CD4-positive, alpha-beta T cell (primary cell): ENCODE measurements at regions not wholly inside any gene's neighbourhood (a gene's known extent, or its start where the extent isn't known, plus 50 kb on each side); places are given as distances from the start of the nearest gene placed in this dataset.

Experiments
- ATAC-seq: fragments of 200-7000 bp; cut with Tn5 transposase; one replicate; pipeline ENCODE4 v1.10.0; 2022; ENCODE audit warnings: mild to moderate bottlenecking; ENCODE audit not compliant: poor library complexity
- CTCF ChIA-PET: fragments of 350-600 bp; sonication (Branson Sonifier 250); formaldehyde crosslinking; loops from one replicate; lab custom pipeline; 2021; ENCODE audit warnings: antibody characterized with exemption, inconsistent platforms; lab: Charles Lee
- POLR2A ChIA-PET: fragments of 350-600 bp; sonication (Branson Sonifier 250); formaldehyde crosslinking; loops from one replicate; lab custom pipeline; 2021; ENCODE audit warnings: antibody characterized with exemption, inconsistent platforms; lab: Charles Lee
- DNase-seq, 14 experiments: peaks; one replicate each; pipeline ENCODE4 v3.0.0-alpha.2; 2013 to 2020; ENCODE audit warnings: mixed read lengths in 2 of 14
- H3K27ac ChIP-seq, 2 donors: one replicate each; pipeline versions ENCODE4 v1.5.1 to v1.7.0; 2013; ENCODE audit warnings: low read length in 2 of 2, low read depth in 1 of 2, mild to moderate bottlenecking in 1 of 2
- H3K27me3 ChIP-seq, 2 experiments: 1 replicate in 1 of 2; 2 replicates in 1 of 2; pipeline versions ENCODE4 v1.6.1 to v1.7.0; 2013; ENCODE audit warnings: low read length in 2 of 2, control low read depth in 1 of 2, mild to moderate bottlenecking in 1 of 2, moderate library complexity in 1 of 2; ENCODE audit not compliant: insufficient read depth in 2 of 2, control insufficient read depth in 1 of 2
- H3K36me3 ChIP-seq: one replicate; pipeline ENCODE4 v1.6.1; 2013; ENCODE audit warnings: low read length, control low read depth; ENCODE audit not compliant: insufficient read depth
- H3K4me1 ChIP-seq: one replicate; pipeline ENCODE4 v1.6.1; 2013; ENCODE audit warnings: low read length, control low read depth; ENCODE audit not compliant: insufficient read depth
- H3K4me3 ChIP-seq: one replicate; pipeline ENCODE4 v1.5.1; 2013; ENCODE audit warnings: mild to moderate bottlenecking, low read length, moderate library complexity
- H3K9me3 ChIP-seq, 2 experiments: 1 replicate in 1 of 2; 2 replicates in 1 of 2; pipeline versions ENCODE4 v1.6.1 to v1.7.0; 2013; ENCODE audit warnings: low read length in 2 of 2, mild to moderate bottlenecking in 2 of 2, control low read depth in 1 of 2, moderate library complexity in 1 of 2; ENCODE audit not compliant: control insufficient read depth in 1 of 2, insufficient read depth in 1 of 2
- H3K27ac Mint-ChIP-seq: one replicate; pipeline ENCODE4 v1.8.0; 2020; ENCODE audit warnings: mixed read lengths
- H3K27me3 Mint-ChIP-seq: one replicate; pipeline ENCODE4 v1.8.0; 2021; ENCODE audit warnings: mixed read lengths
- H3K36me3 Mint-ChIP-seq: one replicate; pipeline ENCODE4 v1.8.0; 2021; ENCODE audit warnings: low read depth, mixed read lengths
- H3K4me1 Mint-ChIP-seq: one replicate; pipeline ENCODE4 v1.8.0; 2021; ENCODE audit warnings: low read depth, mixed read lengths
- H3K4me3 Mint-ChIP-seq: one replicate; pipeline ENCODE4 v1.8.0; 2020; ENCODE audit warnings: mild to moderate bottlenecking, mixed read lengths
- H3K9me3 Mint-ChIP-seq: one replicate; pipeline ENCODE4 v1.8.0; 2020; ENCODE audit warnings: mixed read lengths
- intact Hi-C, 2 experiments: fragments of 100-400 bp; cut with DNase I in 1 of 2; cut with micrococcal nuclease in 1 of 2; formaldehyde crosslinking; loops; one replicate each; pipeline versions ENCODE4 v1.15.1 to v1.9.0; 2023 to 2025; cut with DNase I, micrococcal nuclease
- TF ChIP-seq, protein P1 (sequence below): fragments of 200-600 bp; IDR thresholded peaks from one replicate; pipeline ENCODE4 v1.8.0; 2022; ENCODE audit warnings: antibody characterized with exemption, mild to moderate bottlenecking

DNA sequence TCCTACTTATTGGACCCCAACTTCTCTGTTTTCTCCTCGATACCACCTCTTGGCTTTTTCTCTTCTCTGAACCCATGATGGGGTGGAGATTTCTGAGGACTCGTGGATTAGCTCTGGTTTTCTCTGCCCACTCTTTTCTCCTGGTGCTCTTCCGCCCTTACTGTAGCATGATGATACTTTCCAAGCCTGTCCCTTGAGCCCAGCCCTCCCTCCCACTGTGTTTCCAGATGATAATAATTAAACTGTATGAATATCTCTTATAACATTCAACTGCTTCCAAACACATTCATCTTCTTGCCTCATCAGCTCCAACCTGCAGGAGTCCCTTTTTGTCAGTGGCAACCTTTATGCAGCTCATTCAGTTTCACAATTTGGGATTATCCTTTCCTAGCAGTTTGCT is 494.2 kb upstream of the KLF4 start:
- peaks cover 0 to 4% of the 10 kb centered on the region in 2 experiments for H3K9me3 ChIP-seq
- CTCF ChIA-PET, result no interaction called here
- no peak overlapping the region for H3K27ac ChIP-seq
- Mint-ChIP-seq H3K4me1 (no peaks in the 10 kb centered on the region), H3K4me3 (no peak overlapping the region), H3K27ac (no peak overlapping the region), H3K9me3 (peaks cover 2% of the 10 kb centered on the region), H3K27me3 (no peaks in the 10 kb centered on the region), H3K36me3 (no peaks in the 10 kb centered on the region)
- TF ChIP-seq, protein P1, sequence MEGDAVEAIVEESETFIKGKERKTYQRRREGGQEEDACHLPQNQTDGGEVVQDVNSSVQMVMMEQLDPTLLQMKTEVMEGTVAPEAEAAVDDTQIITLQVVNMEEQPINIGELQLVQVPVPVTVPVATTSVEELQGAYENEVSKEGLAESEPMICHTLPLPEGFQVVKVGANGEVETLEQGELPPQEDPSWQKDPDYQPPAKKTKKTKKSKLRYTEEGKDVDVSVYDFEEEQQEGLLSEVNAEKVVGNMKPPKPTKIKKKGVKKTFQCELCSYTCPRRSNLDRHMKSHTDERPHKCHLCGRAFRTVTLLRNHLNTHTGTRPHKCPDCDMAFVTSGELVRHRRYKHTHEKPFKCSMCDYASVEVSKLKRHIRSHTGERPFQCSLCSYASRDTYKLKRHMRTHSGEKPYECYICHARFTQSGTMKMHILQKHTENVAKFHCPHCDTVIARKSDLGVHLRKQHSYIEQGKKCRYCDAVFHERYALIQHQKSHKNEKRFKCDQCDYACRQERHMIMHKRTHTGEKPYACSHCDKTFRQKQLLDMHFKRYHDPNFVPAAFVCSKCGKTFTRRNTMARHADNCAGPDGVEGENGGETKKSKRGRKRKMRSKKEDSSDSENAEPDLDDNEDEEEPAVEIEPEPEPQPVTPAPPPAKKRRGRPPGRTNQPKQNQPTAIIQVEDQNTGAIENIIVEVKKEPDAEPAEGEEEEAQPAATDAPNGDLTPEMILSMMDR, result no peak
- H3K27me3 ChIP-seq, result no peaks in the 10 kb centered on the region
- DNase-seq, result no peak
- POLR2A ChIA-PET, result no interaction called here
- H3K4me1 ChIP-seq, result no peaks in the 10 kb centered on the region
- intact Hi-C loops, result no loop called here
- H3K4me3 ChIP-seq, result no peak overlapping the region
- H3K36me3 ChIP-seq, result no peaks in the 10 kb centered on the region
- ATAC-seq, result no peak

DNA sequence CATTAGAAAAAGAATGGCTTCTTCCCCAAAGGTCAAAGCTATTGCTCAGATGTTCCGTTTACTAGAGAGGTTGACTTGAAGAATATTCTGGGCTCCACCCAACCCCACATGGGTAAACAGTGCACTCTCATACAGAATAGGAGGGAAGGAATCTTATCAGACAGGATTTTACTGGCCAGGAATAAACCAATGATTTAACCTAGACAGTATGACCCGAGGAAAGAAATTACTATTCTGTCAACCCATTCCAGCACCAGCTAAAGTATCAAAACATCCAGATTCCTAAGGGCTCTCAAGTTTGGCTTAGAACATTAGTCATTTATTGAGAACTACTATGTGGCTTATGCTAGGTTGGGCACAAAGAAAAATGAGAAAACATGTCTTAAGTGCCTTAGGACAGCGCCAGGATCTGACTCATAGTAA is 493.6 kb upstream of the KLF4 start:
- Histone ChIP-seq H3K27ac (no peak overlapping the region), H3K36me3 (no peaks in the 10 kb centered on the region), H3K4me1 (no peaks in the 10 kb centered on the region), H3K9me3 (peaks cover 0 to 4% of the 10 kb centered on the region in 2 experiments), H3K4me3 (no peak overlapping the region), H3K27me3 (no peaks in the 10 kb centered on the region)
- ChIA-PET POLR2A (no interaction called here), CTCF (no interaction called here)
- intact Hi-C loops, result no loop called here
- DNase-seq (no peak), ATAC-seq (no peak)
- TF ChIP-seq, protein P1, result no peak
- Mint-ChIP-seq H3K27ac (no peak overlapping the region), H3K36me3 (no peaks in the 10 kb centered on the region), H3K27me3 (no peaks in the 10 kb centered on the region), H3K4me3 (no peak overlapping the region), H3K9me3 (peaks cover 2% of the 10 kb centered on the region), H3K4me1 (no peaks in the 10 kb centered on the region)

DNA sequence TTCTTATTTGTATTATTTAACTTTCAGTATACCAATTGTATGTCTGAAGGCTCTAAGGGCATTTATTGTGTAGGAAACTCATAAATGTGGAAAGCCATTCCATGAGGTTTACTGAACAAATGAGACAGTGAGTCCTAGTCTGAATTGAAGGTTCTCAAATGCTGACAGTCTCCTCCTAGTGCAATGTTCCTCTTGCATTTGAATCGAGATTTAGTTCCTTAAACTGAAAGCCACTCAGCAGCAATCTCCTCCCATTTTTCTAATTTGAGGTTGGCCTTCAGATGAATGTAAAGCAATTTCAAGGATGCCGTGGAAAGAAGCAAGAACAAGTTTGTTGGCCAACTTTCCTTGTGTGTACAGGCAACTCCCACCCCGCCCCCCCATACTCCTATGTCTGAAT is 493.2 kb upstream of the KLF4 start:
- ATAC-seq (no peak), DNase-seq (peak in 1 of 14 experiments; percentile 10)
- POLR2A ChIA-PET, result no interaction called here
- Mint-ChIP-seq H3K27ac (no peak overlapping the region), H3K4me3 (no peak overlapping the region), H3K27me3 (no peaks in the 10 kb centered on the region), H3K36me3 (no peaks in the 10 kb centered on the region), H3K9me3 (peaks cover 2% of the 10 kb centered on the region), H3K4me1 (no peaks in the 10 kb centered on the region)
- Histone ChIP-seq H3K4me1 (no peaks in the 10 kb centered on the region), H3K9me3 (peaks cover 0 to 4% of the 10 kb centered on the region in 2 experiments), H3K36me3 (no peaks in the 10 kb centered on the region), H3K4me3 (no peak overlapping the region), H3K27me3 (no peaks in the 10 kb centered on the region), H3K27ac (no peak overlapping the region)
- CTCF ChIA-PET, result no interaction called here
- intact Hi-C loops, result no loop called here
- TF ChIP-seq, protein P1, result no peak
